Medulla oblongata (tissue), 1 donor: ENCODE measurements at regions not wholly inside any gene's neighbourhood (a gene's known extent, or its start where the extent isn't known, plus 50 kb on each side); places are given as distances from the start of the nearest gene placed in this dataset.

Experiments used
- DNase-seq: peaks from one replicate; pipeline ENCODE4 v3.0.0-alpha.2; 2015; ENCODE audit errors: extremely low spot score

DNA sequence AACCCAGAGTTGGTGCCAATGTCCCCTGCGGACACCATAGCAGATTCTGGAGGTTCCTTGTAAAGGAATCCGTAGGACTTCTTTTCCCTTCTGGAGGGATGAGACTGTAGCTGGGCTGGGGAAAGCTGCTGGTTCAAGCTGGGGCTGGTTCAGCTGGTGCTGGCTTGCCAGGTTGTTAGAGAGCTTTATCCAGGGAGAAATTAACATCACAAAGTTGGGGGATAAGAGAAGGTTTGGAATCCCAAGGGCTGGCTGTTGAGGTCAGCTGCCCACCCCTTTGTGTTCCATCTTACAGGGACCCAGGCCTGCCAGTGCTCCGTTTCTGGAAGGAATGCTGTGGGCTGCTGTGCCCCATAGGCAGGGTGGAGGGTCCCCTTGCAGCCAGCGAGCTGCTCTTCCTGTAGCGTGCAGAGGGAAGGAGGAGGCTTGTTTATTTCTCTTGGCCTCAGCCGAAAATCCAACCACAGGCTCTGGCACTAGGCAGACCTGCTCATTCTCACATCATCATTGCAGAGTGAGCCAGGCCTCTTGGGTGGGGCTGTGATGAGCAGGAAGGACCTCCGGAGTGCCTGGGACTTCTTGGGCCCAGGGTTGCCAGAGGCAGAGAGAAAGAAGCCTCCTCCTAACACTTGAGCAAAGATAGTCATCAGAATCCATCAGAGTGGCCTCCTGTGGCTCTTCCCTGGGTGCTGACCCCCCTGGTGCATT is 251.1 kb downstream of the SEC14L1 start:
- no peak for DNase-seq

DNA sequence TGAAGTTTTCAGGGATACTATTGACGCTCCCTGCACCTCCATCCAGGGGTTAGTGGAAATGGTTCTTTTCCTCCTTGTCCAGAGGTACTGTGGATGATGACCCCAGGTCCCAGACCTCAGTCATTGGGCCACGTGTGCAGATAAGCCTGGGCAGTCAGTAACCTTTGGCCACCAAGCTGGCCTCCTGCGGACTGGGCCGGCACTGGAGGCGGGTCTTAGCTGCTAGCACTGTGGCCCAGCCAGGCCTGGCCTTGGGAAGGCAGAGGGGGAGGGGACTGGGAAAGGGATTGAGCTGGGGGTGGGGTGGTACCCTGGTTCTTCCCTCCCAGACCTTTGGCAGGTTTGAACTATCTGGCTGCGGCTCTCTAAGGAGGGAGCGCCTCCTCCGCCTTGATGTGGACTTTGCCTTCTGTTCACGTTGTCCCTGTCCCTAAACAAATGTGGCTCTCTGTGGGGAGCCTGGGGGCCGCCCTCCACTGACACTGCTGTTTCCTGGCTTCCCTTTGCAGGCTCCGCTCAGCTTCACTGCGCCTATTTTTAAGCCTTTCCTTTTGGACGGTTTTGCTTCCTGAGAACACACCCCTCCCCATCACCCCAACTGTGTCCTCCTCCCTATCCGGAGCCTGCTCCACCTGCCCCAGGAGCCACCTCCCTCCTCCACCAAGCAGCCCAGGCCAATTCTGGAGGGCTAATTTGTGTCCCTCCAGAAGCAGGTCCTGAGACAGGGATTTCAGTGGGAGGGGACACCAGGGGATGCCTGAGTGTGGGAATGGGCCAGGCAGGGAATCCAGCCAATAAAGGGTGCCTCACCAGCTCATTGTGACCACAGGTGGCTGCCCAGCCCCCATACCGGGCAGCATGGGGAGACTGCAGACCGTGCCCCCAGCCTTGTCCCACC is 251.9 kb downstream of the SEC14L1 start:
- DNase-seq, result peak; percentile 69

DNA sequence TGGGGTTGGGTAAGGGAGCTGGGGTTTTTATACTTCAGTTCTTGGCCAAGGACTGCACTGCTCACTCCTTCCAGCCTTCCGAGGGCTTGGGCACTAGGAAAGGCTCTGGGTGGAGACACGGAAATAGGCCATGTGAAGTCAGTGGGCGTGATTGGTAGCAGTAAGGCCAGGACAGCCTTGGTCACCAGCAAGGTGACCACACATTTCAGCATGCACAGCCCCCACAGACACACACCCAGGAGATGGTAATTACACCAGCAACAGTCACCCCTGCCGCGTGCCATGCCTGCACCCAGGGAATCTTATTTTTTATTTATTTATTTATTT is 252.5 kb downstream of the SEC14L1 start:
- no peak for DNase-seq

DNA sequence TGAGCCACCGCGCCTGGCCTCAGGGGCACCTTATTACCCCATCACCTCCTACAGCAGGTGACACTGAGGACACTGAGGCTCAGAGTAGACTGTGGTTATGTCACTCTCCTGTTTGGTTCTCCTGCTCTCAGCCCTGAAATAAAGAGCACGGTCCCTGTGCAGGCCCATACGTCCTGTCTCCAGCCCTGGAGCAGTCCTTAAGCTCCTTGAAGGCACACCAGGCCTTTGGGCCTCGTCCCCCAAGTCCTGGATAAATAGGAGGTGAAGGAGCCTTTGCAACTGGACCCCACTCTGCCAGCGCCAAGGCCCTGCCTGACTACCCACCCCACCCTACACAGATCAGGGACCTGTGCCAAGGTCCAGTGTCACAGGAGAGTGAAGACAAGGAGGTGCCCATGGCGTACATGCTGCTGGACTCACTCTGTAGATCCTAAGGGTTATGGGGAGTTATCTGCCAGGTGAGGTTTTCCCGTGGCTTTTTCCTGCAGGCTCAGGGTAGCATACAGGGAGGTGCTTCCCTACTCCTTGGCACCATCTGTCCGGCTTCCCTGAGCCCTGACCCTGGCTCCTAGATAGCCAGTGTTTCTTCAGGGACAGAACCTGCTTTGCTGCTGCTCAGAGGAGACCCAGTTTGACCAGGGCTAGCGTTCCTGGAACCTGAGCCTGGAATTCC is 253.2 kb downstream of the SEC14L1 start:
- no peak for DNase-seq

DNA sequence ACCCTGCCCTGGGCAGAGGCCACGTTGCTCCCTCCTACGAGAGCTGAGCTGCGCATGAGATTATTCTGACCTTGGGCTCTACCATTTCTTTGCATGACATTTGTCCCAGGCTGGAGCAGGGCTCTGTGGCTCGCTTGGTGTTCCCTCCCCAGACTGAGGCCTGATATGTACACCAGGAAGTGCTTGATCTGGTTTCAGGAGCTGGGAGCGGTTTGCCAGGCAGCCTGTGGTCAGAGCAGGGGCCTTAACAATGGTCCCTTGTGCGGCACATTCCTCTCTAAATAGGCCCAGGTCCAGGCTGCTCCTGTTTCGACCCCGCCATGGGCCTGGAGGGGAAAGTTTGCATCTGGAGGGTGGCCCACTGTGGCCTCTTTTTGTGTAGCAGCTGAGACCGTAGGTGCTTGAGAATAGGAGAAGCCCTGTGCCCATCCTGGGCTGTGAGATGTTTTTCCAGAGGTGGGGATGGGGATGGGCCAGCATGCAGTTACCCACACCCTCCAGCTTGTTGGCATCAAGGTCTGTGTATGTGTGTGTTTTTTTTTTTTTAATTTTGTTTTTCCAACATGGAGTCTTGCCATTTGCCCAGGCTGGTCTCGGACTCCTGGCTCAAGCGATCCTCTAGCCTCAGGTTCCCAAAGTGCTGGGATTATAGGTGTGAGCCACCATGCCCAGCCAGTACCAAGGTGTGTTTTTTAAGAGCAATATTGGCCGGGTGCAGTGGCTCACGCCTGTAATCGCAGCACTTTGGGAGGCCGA is 253.9 kb downstream of the SEC14L1 start:
- DNase-seq, result no peak

DNA sequence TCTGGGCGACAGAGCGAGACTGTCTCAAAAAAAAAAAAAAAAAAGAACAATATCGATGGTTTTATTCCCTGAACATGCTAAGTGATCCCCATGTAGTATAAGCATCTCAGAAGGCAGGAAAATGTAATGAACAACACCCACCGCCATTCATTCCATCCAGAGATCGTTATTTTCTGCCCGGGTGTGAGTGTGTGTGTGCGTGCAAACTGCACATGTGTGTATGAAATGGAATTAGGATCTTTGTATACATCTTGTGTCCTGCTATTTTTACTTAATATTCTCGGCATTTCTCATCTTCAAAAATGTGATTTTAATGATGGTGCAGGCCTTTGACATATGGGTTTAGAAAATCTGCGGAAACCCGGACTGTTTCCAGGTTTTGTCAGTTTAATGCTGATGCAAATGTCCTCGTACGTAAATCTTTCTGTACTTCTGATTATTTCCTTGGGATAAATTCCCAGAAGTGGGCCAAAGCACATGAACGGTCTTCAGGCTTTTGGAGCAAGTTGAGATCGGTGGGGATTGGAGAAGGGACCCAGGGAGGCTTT is 254.8 kb downstream of the SEC14L1 start:
- no peak for DNase-seq

DNA sequence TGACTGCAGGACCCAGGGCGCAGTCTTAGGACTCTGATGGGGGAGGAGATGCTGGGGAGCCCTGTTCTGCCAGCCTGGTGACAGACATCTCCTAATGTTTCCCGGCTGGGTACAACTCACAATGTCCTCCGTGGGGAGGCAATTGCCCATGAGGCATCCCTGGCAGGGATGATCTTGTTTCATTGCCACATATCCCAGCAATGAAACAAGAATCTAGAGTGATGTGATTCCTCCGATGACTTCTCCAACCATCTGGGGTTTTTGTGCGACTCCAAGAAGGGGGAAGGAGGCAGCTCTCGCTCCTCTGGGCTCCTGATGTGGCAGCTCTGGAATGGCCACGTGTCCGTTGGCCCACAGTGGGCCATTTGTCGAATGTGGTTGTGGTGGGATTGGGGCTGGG is 255.8 kb downstream of the SEC14L1 start:
- DNase-seq, result peak; percentile 81

DNA sequence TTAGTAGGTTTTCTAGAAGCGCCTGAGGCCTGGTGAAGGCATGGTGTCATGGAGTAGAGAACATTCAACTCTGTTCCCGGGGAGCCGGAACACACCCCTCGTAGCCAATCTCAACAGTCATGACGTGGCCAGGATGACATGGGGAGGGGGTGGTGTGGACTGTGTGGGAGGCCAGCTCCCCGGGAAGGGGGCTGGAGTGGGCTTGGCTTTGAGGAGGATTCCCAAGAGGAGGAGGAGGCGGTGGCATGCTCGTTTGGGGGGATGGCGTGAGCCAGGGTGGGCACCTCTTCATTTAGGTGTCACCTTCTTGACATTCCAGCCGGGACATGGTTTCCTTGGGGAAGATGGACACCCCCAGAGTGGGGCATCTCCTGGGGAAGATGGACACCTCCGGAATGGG is 257.5 kb downstream of the SEC14L1 start:
- no peak for DNase-seq

DNA sequence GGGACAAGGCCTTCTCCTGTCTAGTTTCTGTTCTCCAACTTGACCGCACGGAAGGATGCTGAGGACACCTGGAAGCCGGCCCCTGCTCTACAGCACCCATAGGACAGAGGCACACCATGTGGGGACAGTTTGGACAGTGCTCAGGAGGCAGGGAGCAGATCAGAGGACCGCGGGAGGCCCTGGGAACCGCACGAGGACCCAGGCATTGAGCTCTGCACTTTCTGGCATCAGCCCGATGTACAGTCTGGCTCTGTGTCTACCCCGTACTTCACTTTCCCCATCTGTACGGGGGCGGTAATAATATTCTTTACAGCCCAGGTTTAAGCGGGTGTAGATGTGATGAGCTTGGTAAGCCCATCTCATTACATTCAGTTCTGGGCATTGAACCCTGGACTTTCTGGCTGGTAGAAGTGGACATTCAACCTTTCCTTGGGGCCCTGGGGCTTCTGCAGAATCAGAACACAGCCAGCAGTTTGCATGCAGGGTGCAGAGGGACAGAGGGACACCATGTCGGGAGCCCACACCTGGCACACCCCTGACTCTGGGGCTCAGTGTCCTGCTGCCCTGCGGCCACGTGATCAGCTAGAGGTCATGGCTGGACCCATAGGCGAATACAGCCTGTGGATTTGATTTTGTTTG is 258.7 kb downstream of the SEC14L1 start:
- DNase-seq, result no peak

DNA sequence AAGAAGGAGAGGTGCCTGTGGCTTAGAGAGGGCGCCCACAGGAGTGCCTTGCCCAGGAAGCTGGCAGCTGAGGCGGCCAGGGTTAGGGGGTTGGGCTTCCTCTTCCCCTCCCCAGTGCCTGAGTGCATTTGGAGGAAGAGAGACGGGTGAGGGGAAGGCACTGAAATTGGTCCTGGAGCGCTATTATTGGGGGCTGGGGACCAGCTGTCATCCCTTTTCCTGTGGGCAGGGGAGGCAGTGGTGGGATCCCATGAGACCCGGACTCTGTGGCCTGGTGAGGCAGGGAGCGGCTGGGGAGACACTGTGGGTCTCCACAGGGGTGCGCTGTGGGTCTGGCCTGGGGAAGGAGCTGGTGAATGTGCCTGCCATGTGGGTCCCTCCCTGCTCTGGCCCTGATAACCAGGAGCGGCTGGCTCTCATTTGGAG is 259.7 kb downstream of the SEC14L1 start:
- DNase-seq, result no peak

DNA sequence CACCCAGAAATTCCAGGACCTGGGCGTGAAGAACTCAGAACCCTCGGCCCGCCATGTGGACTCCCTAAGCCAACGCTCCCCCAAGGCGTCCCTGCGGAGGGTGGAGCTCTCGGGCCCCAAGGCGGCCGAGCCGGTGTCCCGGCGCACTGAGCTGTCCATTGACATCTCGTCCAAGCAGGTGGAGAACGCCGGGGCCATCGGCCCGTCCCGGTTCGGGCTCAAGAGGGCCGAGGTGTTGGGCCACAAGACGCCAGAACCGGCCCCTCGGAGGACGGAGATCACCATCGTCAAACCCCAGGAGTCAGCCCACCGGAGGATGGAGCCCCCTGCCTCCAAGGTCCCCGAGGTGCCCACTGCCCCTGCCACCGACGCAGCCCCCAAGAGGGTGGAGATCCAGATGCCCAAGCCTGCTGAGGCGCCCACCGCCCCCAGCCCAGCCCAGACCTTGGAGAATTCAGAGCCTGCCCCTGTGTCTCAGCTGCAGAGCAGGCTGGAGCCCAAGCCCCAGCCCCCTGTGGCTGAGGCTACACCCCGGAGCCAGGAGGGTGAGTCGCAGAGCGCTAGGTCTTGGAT is 261.5 kb downstream of the SEC14L1 start:
- DNase-seq, result no peak

DNA sequence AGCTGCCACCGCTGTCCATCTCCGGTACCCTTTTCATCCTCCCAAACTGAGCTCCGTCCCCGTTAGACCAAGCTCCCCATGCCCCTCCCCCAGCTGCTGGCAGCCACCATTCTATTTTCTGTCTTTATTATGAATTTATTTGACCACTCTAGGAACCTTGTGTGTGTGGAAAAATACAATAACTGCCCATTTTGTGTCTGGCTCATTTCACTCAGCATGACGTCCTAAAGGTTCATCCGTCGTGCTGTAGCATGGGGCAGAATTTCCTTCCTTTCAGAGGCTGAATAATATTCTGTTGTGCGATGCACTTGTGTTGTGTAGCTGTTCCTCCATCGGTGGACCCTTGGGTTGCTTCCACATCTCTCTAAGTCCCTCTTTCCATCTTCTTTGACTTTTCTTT is 263.1 kb downstream of the SEC14L1 start:
- no peak for DNase-seq

DNA sequence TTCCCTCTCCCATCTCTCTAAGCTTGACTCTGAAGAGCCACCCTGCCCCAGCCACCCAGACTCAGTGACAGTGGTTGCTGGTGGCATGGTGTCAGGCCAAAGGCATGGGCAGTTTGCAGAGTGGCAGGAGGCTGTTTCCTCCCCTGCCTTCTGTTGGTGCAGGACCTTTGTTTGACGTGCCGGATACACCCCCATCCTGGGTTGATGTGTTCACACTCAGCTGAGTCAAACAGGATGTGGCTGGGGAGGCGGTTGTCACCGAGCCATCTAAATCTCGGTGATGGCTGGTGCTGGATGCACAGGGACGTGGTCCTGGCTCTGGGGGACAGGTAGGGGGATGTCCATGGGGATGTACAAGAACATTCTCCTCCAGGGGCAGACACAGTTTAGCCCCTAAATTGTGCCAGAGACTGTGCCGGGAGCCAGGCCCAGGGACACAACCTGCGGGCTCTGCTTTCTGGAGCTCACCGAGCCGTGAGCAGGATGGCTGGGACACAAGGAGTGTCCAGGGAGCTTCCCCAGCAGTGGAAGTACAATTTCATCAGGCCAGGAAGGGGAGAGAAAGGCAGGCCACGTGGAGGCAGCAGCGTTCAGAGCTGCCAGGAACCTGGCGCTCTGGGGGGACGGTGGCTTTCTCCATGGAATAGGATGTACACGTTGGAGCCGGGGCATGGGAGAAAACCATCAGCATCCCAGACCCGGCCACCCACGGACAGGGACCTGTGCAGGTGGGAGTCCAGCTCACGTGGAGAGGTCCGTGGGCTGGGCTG is 264.2 kb downstream of the SEC14L1 start:
- DNase-seq, result no peak

DNA sequence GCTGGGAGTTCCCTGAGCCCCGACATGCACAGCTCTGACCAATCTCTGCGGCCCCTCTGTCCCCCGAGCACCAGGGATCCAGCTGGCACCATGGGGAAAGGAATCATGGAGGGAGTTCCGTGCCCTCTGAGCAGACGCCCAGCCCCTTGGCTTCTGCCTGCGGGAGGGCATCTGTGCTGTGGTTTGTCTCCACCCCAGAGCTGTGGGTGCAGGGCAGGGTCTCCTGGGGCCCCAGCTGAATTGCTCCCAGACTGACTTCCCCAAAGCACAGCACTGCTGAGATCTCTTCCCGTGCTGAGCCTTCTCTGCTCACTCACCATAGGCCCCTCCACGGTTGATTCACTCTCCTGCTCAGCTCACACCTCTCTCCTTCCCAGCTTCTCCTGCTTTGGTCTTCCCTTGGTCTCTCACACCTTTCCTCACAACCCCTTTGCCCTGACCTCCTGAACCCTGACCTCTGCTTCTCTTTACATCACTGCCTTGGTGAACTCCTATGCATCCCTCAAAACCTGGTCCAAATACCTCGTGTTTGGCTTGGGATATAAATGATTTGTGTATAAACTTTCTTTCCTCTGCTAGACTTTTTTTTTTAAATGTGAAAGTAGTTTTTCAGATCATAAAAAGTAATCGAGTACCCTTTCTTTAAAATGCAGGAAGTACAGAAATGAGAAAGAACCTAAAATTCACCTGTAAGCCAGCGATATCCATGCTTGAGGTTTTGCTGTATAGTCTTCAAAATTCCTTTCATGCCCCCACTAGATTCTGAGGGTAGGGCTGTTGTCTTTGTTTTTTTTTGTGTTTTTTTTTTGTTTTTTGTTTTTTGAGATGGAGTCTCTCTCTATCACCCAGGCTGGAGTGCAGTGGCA is 265.3 kb downstream of the SEC14L1 start:
- DNase-seq, result no peak

DNA sequence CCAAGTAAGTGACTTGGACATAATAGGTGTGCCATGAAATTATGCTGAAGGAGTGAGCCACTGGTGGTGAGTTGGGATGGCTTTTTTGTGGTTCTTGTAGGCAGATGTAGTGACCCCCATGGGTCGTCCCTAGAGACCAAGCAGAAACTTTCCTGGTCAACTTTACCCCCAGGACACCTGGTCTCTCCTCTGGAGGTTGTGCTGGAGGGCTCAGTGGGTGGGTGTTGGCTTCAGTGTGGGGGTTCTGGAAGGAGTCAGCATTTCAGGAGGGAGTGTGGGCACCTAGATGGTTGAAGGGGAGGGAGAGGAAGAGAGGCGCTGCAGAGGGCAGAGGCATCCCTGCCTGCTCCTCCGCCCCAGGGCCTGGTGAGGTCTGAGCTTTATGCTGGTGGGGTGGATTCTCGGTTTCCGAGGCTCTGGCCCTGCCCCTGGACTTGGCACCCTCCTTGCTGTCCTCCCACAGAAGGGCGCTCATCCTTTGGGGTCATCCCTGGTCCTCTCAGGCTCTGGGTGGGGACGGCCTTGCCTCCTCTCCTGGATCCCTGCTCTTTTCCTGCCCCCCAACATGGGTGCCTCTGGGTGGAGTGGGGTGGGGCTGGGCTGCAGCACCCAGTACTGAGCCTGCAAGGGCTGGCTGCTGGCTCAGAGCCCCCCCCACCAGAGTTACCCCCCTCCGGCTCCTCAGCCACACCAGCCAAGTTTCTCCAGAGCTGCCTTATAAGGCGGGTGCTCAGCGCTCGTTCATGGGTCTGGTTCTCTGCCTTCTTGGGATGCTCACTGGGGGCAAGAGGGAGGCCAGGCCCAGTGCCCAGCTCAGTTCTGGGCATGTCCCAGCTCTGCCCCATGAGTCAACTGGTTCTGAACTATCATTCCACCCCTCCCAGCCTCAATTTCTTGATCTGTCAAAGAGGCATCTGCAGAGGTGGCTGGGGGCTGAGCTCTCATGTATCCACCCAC is 266.8 kb downstream of the SEC14L1 start:
- no peak for DNase-seq

DNA sequence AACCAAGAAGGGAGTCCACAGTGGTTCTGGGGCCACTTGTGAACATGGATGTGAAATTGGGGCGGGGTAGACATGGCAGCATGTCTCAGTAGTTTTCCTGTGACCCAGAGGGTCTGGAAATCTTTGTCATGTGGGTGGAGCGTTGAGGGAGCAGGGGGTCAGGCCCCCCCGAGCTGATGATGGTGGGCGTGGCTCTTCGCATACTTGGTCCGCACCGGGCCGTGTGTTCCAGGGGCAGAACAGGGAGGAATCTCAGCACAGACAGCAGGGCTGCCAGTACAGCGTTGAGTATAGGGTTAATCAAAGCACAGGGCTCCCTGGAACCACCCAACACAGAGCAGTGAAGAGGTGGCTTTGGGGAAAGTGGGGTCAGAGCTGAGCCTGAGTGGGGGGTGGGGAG is 267.5 kb downstream of the SEC14L1 start:
- no peak for DNase-seq

DNA sequence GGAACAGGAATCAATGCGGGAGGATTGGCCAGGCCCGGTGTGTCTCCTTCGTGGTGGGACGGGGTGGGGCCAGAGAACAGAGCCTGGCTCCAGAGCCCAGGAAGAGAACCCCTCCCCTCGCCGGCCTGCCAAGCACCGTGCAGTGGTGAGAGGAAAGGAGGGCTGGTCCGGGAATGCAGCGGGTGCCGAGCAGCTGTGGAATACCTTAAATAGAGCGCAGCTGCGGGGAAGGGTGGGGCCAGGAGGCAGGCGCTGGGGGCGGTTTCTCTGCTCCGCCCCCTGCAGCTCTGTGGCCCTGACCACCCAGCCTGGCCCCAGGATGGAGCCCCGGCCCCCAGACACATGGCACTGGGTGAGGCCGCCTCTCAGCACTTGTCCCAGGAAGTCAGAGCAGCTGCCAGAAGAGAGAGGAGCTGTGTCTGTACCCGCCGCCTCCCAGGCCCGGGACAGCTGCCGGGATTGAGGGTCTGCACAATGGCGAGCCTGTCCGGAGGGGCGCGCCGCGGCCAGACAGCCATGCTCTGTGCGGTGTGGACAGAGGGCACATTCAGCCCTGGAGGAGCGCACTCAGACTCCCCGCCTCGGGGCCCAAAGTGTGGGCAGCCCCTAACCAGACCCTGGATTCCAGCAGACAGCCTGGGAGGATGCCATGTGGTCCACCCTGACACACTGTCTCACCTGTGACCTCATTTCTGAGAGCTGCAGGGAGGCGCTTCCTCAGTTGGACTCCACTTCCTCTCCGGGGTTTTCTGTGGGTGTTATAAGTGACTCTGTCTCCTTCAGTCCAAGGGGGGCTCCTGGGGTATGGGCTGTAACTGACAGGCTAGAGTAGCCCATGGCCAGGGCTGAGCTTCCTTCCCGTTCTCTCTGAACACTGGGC is 268.8 kb downstream of the SEC14L1 start:
- peak; percentile 47 for DNase-seq
